H9 (cell line): ENCODE measurements at regions not wholly inside any gene's neighbourhood (a gene's known extent, or its start where the extent isn't known, plus 50 kb on each side); places are given as distances from the start of the nearest gene placed in this dataset.

Experiments
- DNase-seq: peaks from one replicate; pipeline ENCODE4 v3.0.0-alpha.2; 2017
- H2AFZ ChIP-seq: one replicate; pipeline ENCODE4 v1.6.1; 2013; ENCODE audit warnings: mild to moderate bottlenecking, low read length, control low read depth, moderate library complexity
- H2AK5ac ChIP-seq: 2 replicates; pipeline ENCODE4 v1.6.1; 2013; ENCODE audit warnings: low read length, control low read depth, mixed read lengths; ENCODE audit not compliant: insufficient read length
- H2BK120ac ChIP-seq: one replicate; pipeline ENCODE4 v1.6.1; 2013; ENCODE audit warnings: low read depth, mild to moderate bottlenecking, low read length, control low read depth, inconsistent platforms; ENCODE audit not compliant: poor library complexity, severe bottlenecking
- H2BK12ac ChIP-seq: 2 replicates; pipeline ENCODE4 v1.6.1; 2013; ENCODE audit warnings: low read length, control low read depth, mixed read lengths, low read depth; ENCODE audit not compliant: insufficient read length
- H2BK15ac ChIP-seq: 2 replicates; pipeline ENCODE4 v1.6.1; 2013; ENCODE audit warnings: low read depth, low read length, control low read depth
- H2BK20ac ChIP-seq: one replicate; pipeline ENCODE4 v1.6.1; 2013; ENCODE audit warnings: low read depth, mild to moderate bottlenecking, low read length, control low read depth, inconsistent platforms; ENCODE audit not compliant: poor library complexity, severe bottlenecking
- H2BK5ac ChIP-seq: 2 replicates; pipeline ENCODE4 v1.6.1; 2013; ENCODE audit warnings: low read length, control low read depth, mixed read lengths; ENCODE audit not compliant: insufficient read length
- H3K14ac ChIP-seq: 2 replicates; pipeline ENCODE4 v1.6.1; 2013; ENCODE audit warnings: low read length, control low read depth; ENCODE audit not compliant: insufficient read depth
- H3K18ac ChIP-seq: 2 replicates; pipeline ENCODE4 v1.6.1; 2013; ENCODE audit warnings: low read depth, mild to moderate bottlenecking, mixed read lengths, low read length, control low read depth; ENCODE audit not compliant: insufficient read length
- H3K23ac ChIP-seq: 2 replicates; pipeline ENCODE4 v1.6.1; 2013; ENCODE audit warnings: low read length, control low read depth, mixed read lengths, low read depth; ENCODE audit not compliant: insufficient read length
- H3K23me2 ChIP-seq: 2 replicates; pipeline ENCODE4 v1.6.1; 2013; ENCODE audit warnings: low read depth, mild to moderate bottlenecking, mixed read lengths, low read length, control low read depth; ENCODE audit not compliant: insufficient read length, poor library complexity, severe bottlenecking
- H3K27ac ChIP-seq: 2 replicates; pipeline ENCODE4 v1.5.1; 2013; ENCODE audit warnings: low read length, control low read depth, mixed read lengths, low read depth; ENCODE audit not compliant: insufficient read length
- H3K27me3 ChIP-seq: 2 replicates; pipeline ENCODE4 v1.6.1; 2013; ENCODE audit warnings: low read length, control low read depth, inconsistent platforms; ENCODE audit not compliant: insufficient read depth
- H3K4ac ChIP-seq: 2 replicates; pipeline ENCODE4 v1.6.1; 2013; ENCODE audit warnings: low read depth, mild to moderate bottlenecking, control low read depth, inconsistent platforms, low read length, moderate library complexity
- H3K4me1 ChIP-seq: 2 replicates; pipeline ENCODE4 v1.6.1; 2013; ENCODE audit warnings: low read length, control low read depth, inconsistent platforms; ENCODE audit not compliant: insufficient read depth
- H3K4me2 ChIP-seq: 2 replicates; pipeline ENCODE4 v1.6.1; 2013; ENCODE audit warnings: low read length, control low read depth, mixed read lengths; ENCODE audit not compliant: insufficient read length, insufficient read depth
- H3K56ac ChIP-seq: 2 replicates; pipeline ENCODE4 v1.6.1; 2013; ENCODE audit warnings: low read depth, mild to moderate bottlenecking, mixed read lengths, low read length, control low read depth; ENCODE audit not compliant: insufficient read length
- H3K79me1 ChIP-seq: 2 replicates; pipeline ENCODE4 v1.6.1; 2013; ENCODE audit warnings: low read depth, mild to moderate bottlenecking, moderate library complexity, low read length, control low read depth, inconsistent platforms; ENCODE audit not compliant: insufficient read depth, poor library complexity, severe bottlenecking
- H3K79me2 ChIP-seq: 2 replicates; pipeline ENCODE4 v1.6.1; 2013; ENCODE audit warnings: low read length, control low read depth, inconsistent platforms; ENCODE audit not compliant: insufficient read depth
- H3K9ac ChIP-seq: 2 replicates; pipeline ENCODE4 v1.6.1; 2013; ENCODE audit warnings: low read length, control low read depth, mixed read lengths; ENCODE audit not compliant: insufficient read length; ENCODE audit errors: extremely low read depth
- H3K9me3 ChIP-seq: one replicate; pipeline ENCODE4 v1.6.1; 2013; ENCODE audit warnings: low read depth, low read length, inconsistent platforms; ENCODE audit not compliant: control insufficient read depth
- H3T11ph ChIP-seq: one replicate; pipeline ENCODE4 v1.6.1; 2013; ENCODE audit warnings: mild to moderate bottlenecking, low read length, control low read depth, inconsistent platforms
- H4K20me1 ChIP-seq: one replicate; pipeline ENCODE4 v1.6.1; 2013; ENCODE audit not compliant: control insufficient read depth, insufficient read length, insufficient read depth
- H4K5ac ChIP-seq: 2 replicates; pipeline ENCODE4 v1.6.1; 2013; ENCODE audit warnings: low read depth, mild to moderate bottlenecking, mixed read lengths, low read length, control low read depth; ENCODE audit not compliant: insufficient read length
- H4K8ac ChIP-seq: replicated peaks from 2 replicates; pipeline ENCODE4 v1.6.1; 2013; ENCODE audit warnings: low read length, control low read depth, mixed read lengths, low read depth; ENCODE audit not compliant: insufficient read length
- H4K91ac ChIP-seq: 2 replicates; pipeline ENCODE4 v1.6.1; 2013; ENCODE audit warnings: low read depth, mild to moderate bottlenecking, moderate library complexity, mixed read lengths, low read length, control low read depth; ENCODE audit not compliant: insufficient read length
- H3K27ac Mint-ChIP-seq, 3 experiments: 2 replicates in 2 of 3; 3 replicates in 1 of 3; pipeline ENCODE4 v1.8.0; 2020 to 2021; ENCODE audit warnings: mixed read lengths in 3 of 3, mild to moderate bottlenecking in 1 of 3, moderate library complexity in 1 of 3
- H3K27me3 Mint-ChIP-seq: 2 replicates; pipeline ENCODE4 v1.8.0; 2021; ENCODE audit warnings: low read depth, mild to moderate bottlenecking, moderate library complexity, mixed read lengths
- H3K36me3 Mint-ChIP-seq, 3 experiments: 2 replicates in 2 of 3; 3 replicates in 1 of 3; pipeline ENCODE4 v1.8.0; 2020 to 2021; ENCODE audit warnings: low read depth in 3 of 3, mixed read lengths in 3 of 3; ENCODE audit not compliant: insufficient read depth in 1 of 3
- H3K4me1 Mint-ChIP-seq, 2 experiments: 2 replicates each; pipeline ENCODE4 v1.8.0; 2020; ENCODE audit warnings: mixed read lengths in 2 of 2
- H3K4me3 Mint-ChIP-seq, 2 experiments: 2 replicates in 1 of 2; 3 replicates in 1 of 2; pipeline ENCODE4 v1.8.0; 2020 to 2021; ENCODE audit warnings: mild to moderate bottlenecking in 2 of 2, mixed read lengths in 2 of 2, moderate library complexity in 1 of 2
- H3K9me3 Mint-ChIP-seq, 2 experiments: 2 replicates in 1 of 2; 3 replicates in 1 of 2; pipeline ENCODE4 v1.8.0; 2020; ENCODE audit warnings: mild to moderate bottlenecking in 2 of 2, mixed read lengths in 2 of 2, moderate library complexity in 1 of 2
- WGBS: extraction: QIAGEN DNeasy Blood & Tissue Kit; methylation state at CpG from one replicate; pipeline ENCODE4 v1.1.7; 2013; ENCODE audit warnings: missing lambda C conversion rate, low lambda C conversion rate, mixed read lengths; ENCODE audit not compliant: insufficient read length; ENCODE audit errors: extremely low coverage; 5-methylcytosine and 5-hydroxymethylcytosine counted together
- TF ChIP-seq, protein P1 (sequence below): fragments of 200-600 bp; sonication (generic); conservative IDR thresholded peaks from 3 replicates; pipeline ENCODE4 v1.8.0; 2021; ENCODE audit warnings: antibody characterized with exemption, mild to moderate bottlenecking

DNA sequence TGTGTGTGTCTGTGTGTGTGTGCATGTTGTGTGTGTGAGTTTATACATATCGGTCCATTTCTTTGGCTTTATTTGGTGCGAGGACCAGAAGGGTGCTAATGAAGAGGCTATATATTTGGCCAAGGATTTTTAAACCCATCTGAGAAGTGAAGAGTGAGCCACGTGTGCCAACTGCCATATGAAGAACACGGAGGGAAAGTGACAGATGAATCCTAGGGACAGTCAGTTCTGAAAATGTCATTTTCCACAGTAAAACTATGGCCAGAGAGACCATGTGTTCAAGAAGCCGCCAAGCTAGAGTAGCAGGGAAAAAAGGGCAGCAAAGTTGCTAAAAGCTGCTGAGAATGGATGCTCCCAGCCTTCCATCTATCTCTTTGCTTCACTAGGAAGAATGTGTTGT lies 297.3 kb upstream of the LMCD1 start:
- H2BK20ac ChIP-seq, result no peak overlapping the region
- H3K4ac ChIP-seq, result no peak overlapping the region
- Mint-ChIP-seq H3K9me3 (no peaks in the 10 kb centered on the region), H3K27ac (no peak overlapping the region), H3K36me3 (no peaks in the 10 kb centered on the region), H3K27me3 (no peaks in the 10 kb centered on the region), H3K4me1 (no peaks in the 10 kb centered on the region; a peak in 1 of 4 replicates), H3K4me3 (no peak overlapping the region)
- no peak overlapping the region for H2BK12ac ChIP-seq
- H3K79me2 ChIP-seq, result no peaks in the 10 kb centered on the region
- no peak overlapping the region for H3K18ac ChIP-seq
- H3K27ac ChIP-seq, result no peak overlapping the region
- H3K4me1 ChIP-seq, result no peaks in the 10 kb centered on the region
- H2AFZ ChIP-seq, result no peak overlapping the region
- H4K8ac ChIP-seq, result no peak overlapping the region
- H2BK5ac ChIP-seq, result no peak overlapping the region
- no peak overlapping the region for H4K5ac ChIP-seq
- H3K14ac ChIP-seq, result no peak overlapping the region
- H3K79me1 ChIP-seq, result no peaks in the 10 kb centered on the region
- no peak overlapping the region for H2BK120ac ChIP-seq
- no peaks in the 10 kb centered on the region for H3K27me3 ChIP-seq
- H3K23ac ChIP-seq, result no peak overlapping the region
- WGBS, result no CpG with 5 or more reads among the region's 5 CpGs
- H2AK5ac ChIP-seq, result no peak overlapping the region
- H4K91ac ChIP-seq, result no peak overlapping the region
- no peak overlapping the region for H3K9ac ChIP-seq
- H3K23me2 ChIP-seq, result no peaks in the 10 kb centered on the region
- H3K9me3 ChIP-seq, result no peaks in the 10 kb centered on the region
- TF ChIP-seq, protein P1, sequence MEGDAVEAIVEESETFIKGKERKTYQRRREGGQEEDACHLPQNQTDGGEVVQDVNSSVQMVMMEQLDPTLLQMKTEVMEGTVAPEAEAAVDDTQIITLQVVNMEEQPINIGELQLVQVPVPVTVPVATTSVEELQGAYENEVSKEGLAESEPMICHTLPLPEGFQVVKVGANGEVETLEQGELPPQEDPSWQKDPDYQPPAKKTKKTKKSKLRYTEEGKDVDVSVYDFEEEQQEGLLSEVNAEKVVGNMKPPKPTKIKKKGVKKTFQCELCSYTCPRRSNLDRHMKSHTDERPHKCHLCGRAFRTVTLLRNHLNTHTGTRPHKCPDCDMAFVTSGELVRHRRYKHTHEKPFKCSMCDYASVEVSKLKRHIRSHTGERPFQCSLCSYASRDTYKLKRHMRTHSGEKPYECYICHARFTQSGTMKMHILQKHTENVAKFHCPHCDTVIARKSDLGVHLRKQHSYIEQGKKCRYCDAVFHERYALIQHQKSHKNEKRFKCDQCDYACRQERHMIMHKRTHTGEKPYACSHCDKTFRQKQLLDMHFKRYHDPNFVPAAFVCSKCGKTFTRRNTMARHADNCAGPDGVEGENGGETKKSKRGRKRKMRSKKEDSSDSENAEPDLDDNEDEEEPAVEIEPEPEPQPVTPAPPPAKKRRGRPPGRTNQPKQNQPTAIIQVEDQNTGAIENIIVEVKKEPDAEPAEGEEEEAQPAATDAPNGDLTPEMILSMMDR, result no peak
- H2BK15ac ChIP-seq, result no peak overlapping the region
- H3K4me2 ChIP-seq, result no peak overlapping the region
- DNase-seq, result no peak
- no peak overlapping the region for H3T11ph ChIP-seq
- H3K56ac ChIP-seq, result no peak overlapping the region
- H4K20me1 ChIP-seq, result no peaks in the 10 kb centered on the region
